8988T (cell line): ENCODE measurements at regions not wholly inside any gene's neighbourhood (a gene's known extent, or its start where the extent isn't known, plus 50 kb on each side); places are given as distances from the start of the nearest gene placed in this dataset.

Source experiments
- DNase-seq: peaks from one replicate; pipeline ENCODE4 v3.0.0; 2011

DNA sequence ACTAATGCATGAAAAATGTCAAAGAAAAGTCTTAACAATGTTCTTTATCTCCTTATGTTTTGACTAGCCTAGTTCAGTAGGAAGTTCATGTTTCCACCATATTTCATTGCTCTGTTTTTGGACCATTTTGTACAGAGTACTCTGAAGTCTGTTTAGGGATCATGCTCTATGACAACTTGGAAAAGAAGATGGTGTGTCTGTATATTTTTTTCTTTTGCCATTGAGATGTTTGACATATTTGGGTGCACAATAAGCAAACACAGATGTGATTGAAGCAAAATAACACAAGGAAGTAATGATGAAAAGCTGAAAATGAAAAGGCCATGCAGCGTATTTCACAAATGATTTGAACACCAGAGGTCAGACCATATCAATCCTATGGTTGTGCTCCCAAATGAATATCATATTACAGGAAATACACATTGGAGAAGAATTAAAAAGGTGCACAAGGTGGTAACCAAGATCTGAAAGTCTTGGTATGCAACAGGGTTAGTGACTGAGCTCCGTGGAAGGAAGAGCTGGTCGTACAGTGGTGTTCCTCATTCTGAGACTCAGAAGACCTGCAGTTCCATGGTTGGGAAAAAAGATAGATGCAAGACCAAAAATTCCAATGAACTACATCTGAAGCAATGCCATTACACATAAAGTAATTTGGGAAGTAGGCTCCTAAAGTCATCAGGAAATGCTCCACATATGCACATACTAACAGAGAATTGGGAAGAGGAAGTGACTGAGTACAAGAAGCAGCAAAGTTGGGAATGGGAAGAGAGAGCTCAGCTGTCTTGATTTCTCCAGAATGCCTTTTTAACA is 463.5 kb downstream of the LMO4 start:
- DNase-seq, result no peak

DNA sequence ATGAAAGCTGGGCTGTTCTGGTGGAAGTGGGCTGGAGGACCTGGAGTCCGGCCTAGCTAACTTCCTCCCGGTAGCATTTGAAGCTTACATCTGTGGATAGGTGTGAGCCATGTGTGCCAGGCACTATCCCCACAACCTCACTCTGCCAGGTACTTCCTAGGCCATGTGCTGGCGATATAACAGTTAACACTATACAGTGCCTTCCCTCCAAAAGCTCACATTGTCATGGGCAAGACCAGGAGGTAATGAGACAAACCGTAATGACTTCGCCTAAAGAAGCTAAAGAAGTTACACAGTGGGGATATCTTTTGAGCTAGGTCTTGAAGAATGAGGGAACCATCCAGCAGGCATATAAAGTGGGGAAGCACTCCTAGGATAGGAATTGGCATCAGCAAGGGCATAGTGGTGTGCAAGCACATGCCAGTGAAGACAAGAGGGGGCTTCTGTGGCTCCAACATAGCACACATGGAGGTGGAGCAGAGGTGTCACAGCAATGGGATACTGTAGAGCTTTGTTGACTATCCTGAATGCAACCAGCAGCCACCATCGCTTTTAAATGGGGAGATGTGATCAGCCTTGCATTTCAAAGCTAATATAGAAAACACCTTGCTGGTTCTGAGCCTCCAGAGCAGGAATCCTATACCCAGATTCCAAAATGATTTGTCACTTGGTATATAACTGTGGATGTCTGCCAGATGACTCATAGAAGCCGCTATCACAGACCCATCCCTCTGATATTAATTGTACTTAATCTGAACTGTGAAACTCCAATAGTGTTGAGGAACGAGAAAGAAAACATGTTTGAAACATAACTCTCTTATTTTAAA is 466.3 kb downstream of the LMO4 start:
- DNase-seq, result no peak

DNA sequence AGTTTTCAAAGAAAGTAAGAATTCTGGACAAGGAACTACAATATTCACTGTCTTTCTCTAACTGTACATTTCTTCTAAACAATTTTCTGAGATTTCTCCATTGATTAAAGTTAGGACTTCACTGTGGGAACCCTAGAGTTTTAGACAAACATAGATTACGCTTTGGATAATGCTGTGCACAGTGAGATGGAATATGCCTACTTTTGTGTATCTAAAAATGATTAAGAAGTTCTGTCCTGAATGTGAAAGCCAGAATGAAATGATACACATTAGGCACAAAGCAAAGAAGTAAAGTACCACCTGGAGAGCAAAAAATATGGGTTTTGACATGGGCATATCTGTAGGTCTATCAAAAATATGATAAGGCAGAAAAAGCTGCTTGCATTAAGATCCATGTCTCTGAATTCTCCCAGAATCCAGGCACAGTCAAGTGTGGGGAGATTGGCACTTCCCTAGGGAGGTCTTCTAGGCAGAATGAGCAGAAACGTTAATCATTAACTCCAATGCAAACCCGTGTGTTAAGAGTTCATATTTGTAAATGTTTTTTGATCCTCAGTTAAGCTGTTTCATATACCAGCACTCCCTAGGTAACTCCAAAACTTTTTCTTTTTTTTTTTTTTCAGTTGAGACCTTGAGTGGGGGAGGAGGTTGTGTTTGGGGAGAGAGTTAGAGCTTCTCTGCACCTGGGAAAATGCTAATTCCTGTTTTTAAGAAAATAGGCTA is 467.1 kb downstream of the LMO4 start:
- DNase-seq, result no peak

DNA sequence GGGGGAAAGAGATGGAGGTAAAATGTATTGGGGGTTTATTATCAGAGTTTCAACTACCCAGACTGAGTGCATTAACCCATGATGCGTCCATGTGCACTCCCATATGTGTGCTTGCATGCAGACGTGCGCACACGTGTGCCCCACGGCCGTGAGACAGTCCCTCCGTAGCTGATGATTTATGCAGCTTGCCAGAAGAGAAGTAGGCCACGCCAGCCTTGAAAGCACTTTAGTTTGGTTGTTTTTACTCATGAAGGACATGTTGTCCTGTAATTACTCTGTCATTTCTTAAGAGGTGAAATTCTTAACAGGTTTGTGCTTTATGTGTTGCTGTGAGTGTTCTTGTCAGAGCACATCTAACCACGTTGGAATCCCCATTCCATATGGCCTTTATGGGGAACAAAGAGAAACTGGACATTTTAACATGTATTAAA is 467.8 kb downstream of the LMO4 start:
- DNase-seq, result no peak

DNA sequence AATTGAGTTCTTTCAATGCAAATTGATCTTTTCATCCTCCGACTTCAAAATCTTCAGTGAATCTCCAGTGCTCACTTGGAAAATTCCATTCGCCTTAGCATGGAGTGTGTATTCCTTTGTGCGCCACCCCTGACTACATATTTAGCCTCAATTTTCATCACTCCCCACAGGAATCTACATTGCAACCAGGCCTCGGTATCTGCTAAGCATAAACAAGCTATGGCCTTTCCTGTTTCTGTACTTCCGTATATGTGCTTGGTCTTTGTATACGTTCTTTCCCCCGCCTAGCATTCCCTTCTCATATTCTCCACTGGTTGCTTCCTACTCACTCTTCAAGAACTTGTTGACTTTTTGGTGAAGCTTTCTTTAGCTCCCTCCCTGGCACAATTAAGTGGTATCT is 470.8 kb downstream of the LMO4 start:
- DNase-seq, result no peak

DNA sequence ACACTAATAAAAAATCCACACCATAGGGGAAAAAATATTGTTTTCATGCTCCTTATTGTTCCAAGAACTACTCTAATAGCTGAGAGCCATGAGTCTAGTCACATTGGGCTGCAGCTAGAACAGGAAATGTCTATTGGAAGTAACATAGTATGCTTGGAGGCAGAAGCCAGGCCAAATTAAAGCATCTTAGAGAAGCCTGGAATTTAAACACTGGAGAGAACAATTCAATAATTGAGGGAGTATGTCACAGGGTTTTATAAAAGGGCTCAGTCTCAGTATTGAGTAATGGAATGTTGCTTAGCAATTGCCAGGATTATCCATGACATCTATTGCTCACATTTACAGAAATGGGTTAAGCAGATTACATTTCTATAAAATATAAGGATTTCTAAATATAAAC is 471.3 kb downstream of the LMO4 start:
- no peak for DNase-seq

DNA sequence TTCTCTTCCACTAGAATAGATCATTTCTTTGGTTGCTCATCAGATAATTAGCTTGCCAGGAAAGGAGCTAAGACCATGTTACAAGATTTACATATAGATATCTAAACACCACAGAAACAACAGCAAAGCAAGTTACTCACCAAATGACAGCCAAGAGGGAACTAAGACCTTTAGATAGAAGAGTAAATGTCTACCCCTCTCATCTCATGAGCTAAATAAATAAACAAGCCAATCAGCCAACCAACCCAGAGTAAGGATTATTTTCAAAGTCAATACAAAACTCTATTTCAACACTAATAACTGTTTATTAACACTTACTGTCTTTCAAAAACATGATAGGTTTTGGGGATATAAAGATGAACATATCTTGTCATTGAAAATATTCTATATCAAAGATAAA is 474.7 kb downstream of the LMO4 start:
- no peak for DNase-seq

DNA sequence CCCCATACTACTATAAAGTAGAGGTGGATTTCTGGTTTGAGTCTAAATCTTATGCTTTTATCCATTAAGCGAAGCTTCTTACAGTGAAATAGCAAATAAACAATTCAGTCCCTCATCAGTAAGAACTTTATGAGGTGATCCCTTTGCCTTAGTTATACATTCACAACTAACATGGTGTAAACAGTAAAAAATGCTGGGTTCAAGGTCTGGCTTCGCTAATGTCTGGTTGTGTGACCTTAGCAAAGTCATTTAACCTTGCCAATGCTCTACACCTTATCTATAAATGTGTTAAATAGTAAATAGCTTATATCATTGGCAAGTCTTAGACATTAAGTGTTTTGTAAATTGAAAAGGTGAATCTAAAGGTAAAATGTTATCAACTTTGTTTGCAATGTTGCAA is 475.4 kb downstream of the LMO4 start:
- DNase-seq, result no peak

DNA sequence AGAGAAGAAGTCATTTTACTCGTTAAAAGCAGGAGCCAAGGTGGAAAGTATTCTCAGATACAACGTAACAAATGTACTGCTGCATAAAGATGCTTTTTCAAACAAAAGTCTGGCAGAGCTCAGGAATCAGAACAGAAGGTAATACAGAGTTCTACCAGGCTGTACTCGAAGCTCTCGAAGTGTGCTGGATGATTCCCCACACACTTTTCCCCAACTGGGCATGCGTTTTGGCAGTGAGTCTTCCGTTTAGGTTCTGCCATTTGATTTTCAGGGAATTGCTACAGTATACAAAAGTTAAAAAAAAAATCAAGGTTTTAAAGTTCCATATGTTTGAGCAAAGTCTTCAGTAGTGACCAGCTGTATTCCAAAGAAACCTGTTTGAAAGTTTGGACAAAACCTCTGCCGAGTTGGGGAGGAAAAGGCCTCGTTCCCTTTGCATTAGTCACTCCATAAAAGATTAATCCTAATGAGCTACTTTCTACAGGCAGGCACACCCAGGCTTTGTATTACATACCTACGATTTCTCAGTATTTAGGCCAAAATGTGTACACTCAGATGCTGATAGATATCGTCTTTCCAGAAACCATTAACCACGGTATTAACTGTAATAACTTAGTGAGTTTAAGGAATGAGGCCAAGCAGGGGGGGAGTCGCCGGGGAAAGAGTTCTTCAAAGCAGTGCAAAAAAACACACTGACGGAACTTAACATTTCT is 477.1 kb downstream of the LMO4 start:
- no peak for DNase-seq

DNA sequence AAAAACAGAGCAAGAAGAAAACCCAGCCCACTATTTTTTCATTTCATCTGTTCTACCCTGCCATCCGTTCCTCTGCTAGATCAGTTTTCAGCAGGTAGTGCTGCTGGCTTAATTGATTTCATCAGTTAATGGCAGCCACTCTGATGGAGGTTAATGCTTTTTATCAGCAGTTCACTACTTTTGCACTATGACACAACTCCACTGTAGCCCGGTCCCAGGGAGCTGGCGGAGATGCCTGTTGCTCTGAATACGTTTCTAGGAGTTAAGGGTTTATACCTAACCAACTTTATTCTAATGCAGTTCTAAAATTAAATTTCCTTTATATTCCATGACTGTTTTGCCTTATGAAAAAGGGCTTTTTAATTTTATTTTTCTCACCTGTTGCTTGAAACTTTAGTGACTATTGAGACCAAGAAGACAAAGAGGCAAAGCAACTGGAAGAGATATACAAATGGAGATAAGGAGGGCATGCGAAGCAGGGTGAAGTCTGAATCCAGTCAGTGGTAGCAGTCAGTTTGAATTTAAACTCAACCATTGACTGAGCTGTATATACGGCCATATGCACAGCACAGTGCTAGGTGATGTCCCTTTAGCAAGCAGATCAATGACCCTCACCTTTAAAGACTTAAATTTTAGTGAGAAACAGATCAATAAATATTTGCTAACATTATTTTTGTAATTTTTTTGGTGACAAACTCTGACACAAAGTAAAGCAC is 477.9 kb downstream of the LMO4 start:
- DNase-seq, result no peak

DNA sequence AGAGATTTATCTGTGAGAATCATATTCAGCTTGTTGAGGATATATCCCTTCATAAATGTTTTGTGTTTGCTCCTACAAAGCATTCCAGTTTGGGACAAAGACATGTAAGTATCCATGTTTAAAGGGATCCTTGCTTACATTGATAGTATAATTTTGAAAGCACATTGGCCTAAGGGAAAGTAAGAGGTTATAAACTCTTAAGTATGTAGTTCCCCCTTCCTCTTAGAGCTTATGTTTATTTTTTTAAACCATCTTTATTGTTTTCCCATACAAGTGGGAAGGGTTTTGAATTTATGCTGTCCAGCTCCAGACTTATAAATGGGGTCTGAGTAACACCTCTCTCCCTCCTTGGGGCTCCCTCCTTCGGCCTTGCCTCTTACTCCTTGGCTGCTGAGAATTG is 481.5 kb downstream of the LMO4 start:
- DNase-seq, result no peak

DNA sequence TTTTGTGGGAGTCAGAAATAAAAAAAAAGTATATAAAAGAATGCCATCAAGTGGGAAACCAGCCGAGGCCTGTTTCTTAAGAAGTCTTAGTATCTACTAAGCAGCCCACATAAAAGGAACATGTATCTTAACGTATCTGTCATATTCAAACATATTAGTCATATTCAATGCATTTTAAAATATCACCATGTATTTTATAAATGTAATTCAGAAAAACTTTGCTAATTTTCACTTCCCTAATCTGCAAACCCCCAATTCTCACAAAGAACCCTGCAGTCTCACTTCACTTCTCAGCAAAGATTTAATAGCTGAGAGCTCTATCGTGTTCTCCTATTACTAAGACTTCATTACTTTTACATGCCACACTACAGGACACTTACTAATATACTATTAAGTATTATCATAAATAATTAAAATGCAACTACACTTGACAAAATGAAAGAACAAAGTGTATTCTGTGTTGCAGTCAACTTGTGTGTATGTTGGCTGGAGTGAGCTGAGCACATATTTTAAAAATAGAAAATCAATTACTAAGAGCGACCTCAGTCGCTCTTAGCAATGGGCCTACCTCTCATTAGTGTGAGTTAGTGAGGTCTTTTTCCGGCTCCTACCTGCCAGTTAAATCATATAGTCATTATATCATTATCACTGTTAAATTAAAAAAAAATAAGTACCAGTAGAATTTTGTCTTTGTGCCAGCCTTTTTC is 484.3 kb downstream of the LMO4 start:
- no peak for DNase-seq

DNA sequence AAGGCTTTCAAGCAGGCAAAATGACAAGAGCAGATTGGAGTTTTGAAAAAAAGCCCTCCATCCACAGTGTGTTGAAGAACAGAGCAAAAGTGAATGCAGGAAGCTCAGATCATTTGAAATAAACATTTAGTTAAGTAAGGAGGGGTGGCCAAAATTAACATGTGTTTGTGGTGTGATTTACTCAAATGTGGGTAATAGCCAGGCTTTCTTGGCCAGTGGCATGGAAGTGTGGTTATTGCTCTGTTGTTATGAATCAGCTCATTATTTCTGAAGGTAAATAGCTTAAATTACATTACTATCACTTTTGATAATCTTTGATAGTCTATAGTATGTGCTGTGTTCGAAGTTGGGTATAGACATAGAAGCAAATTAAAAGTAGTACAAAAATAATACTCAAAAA is 485.9 kb downstream of the LMO4 start:
- DNase-seq, result no peak

DNA sequence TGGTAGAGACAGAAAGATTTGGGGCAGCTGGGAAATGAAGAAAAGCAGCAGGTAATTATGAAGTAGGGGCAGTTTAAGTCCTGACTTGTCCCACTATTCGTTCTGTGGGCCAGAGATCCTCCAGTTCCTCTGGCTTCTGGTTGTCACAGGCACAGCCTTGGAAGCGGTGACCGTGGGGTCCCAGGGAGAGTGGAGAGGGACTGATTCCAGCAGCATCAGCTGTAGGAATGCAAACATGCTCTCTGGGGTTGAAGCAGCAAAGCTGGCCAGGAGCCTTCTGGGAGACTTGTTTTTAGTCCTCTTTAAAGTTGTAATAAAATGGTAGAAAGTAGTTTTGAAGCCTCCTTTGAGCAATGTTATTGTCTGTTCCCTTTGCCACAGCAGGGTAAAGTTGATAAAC is 488.0 kb downstream of the LMO4 start:
- no peak for DNase-seq

DNA sequence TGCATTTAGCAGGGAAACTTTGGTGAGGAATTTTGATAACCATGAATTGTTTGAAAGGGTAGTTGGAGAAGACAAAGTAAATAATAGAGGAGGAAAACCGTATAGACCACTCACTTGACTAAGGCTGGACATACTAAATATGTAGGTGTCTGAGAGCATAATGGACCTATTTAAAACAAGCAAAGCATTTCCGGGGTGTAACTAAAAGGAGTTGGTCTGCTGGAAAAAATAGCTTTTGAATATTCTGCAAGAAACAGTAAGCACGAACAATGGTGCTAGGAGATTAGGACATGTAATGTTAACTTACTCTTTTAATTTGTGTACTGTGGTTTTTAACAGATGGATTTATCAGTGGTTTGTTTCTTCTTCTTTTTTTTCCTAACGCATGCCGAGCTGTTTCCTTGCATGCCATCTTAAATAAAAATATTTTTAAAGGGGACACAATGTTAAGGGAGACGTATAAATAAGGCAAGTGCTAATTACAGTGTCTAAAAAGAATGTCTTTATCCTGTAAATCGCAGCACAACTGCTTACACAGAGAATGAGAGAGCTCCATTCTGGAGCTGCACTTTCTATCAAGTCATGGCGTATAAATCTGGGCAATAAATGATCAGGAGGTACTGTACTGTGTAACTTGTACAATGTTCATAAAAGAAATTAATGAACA is 492.1 kb downstream of the LMO4 start:
- no peak for DNase-seq

DNA sequence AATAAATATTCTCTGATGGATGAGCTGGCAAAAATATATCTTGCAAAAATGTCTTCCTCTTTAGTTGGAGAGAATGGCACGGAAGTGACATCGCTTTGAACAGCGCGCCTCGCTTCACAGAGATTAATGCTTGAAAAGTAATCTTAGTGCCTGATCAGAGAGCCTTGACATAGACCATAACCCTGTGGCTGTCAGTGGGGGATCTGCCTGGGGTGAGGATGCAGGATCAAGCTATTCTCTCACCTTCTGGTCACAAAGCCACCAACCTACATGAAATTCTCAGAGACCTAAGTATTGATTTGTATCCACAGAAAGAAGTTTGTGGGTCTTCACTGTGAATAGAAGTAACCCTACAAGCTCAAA is 492.6 kb downstream of the LMO4 start:
- DNase-seq, result no peak

DNA sequence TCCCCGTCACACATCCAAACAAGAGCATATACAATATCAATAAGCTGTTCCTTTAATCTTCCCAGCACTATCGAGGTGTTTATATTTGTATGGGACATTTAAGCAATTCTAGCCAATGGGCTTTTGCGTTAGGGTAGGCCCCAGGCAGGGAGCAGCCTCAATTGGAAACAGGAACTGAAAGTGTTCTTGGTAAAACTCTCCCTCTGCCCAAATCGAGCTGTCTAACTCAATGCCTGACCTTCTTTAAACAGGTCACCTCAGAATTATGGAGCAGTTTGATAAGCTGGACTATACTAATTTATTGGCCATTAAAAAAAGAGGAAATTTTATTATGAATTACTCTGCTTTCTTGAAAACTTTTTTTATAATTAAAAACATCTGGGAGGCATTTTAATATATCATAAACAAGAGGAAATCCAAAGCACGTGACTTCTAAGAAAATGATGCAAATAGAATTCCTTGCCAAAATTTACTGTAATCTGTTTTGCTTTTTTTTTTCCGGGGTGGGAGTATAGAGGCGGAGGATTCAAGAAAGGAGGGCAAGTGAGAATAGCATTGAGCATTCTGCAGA is 498.1 kb downstream of the LMO4 start:
- DNase-seq, result no peak

DNA sequence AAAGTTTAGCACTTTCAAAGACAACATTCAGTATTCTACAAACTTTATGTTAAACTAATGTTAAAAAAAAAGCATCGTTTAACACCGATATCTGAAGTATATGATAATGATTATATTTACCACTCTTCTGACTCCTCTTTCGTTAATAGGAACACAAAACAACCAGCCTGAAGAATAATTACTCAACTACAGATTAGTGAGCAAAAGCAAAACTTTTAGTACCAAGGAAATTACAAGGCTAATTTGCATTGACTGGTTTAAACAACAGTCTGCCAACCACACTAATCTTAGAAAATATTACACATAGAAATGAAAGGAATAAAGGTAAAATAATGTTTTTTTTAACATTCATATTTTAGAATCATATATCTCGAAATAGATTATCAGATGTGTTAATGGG is 500.7 kb downstream of the LMO4 start:
- DNase-seq, result no peak

DNA sequence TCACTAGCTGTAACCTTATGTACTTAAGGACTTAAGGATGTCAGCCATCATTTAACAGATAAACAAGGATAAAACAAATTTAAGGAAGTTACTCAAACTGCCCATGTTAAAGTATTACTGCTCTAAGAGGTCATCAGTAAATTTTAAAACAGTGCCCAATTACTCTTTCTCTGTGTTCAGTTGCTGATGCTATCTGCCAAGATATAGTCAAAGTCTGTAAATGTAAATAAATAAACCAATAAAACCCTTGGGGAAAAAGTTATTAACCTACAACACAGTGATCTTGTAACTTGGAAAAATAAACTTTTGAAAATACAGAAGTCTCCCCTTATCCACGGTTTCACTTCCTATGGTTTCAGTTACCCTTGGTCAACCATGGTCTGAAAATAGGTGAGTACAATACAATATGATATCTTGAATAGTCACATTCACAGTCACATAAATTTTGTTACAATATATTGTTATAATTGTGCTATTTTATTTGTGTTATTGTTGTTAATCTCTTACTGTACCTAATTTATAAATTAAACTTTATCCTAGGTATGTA is 501.8 kb downstream of the LMO4 start:
- DNase-seq, result no peak

DNA sequence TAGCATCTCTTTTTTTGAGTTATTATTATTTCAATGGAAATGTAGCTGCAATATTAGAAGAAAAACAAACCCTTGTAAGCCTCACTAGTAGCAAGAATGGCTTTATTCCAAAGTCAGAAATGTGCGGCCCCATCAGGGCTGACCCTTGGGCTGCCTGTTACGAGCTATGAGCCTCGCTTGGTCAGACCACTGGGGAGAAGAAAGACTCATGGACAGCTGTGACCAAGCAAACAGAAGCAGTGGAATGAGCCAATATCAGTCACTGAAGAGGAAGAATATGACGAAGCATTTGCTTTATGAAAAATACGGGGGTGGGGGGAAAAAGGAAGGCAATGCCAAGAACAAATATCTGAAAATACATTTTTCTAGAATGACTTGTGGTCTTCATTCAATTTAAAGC is 504.5 kb downstream of the LMO4 start:
- no peak for DNase-seq

DNA sequence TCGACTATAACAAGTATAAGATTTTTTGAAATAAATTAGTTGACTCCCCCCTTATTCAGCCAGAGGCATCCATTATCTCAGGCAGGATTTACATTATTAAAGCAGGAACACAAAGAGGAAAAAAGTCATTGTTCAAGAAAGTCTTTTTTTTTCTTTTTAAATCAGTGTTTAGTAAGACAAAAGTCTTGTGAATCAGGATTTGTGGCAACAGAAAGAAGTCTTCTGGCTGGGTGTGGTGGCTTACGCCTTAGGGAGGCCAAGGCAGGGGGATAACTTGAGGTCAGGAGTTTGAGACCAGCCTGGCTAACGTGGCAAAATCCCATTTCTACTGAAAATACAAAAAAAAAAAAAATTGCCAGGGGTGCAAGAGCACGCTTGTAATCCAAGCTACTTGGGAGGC is 505.5 kb downstream of the LMO4 start:
- DNase-seq, result no peak
